ENCODE measurements at regions not wholly inside any gene's neighbourhood (a gene's known extent, or its start where the extent isn't known, plus 50 kb on each side); places are given as distances from the start of the nearest gene placed in this dataset.

DNA sequence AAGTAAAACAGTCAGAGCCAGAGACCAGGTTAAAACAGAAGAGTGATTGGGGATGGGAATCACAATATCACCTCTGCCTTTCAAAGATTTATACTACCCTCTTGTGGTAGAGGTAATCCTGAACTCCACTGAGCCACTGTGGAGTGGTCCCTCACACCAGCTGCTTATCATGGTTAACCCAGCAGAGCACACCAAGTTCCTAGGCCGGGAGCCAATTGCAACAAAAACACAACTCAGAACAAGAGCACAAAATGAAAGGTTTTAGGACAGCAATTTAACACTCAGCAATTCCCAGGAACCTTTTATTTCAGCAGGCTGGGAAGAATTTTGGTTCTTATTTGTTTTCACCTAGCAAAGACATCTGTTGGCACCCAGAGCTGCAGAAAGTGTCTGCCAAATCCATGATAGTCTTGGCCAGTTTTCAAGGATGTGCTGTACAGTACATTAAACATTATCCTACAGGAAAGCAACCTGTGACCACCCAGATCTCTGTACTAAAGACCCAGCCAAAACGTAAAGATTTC lies 220.5 kb upstream of the ATXN7L3B start:
- TF ChIP-seq CTCF (IDR thresholded peaks at IDR 0.05 in 8 of 11, conservative IDR thresholded peaks at IDR 0.05 in 3 of 11) (no peak), POLR2A (IDR thresholded peaks at IDR 0.05) (no peak)

All from spleen (tissue), 7 donors.